ENCODE measurements at regions not wholly inside any gene's neighbourhood (a gene's known extent, or its start where the extent isn't known, plus 50 kb on each side); places are given as distances from the start of the nearest gene placed in this dataset.

DNA sequence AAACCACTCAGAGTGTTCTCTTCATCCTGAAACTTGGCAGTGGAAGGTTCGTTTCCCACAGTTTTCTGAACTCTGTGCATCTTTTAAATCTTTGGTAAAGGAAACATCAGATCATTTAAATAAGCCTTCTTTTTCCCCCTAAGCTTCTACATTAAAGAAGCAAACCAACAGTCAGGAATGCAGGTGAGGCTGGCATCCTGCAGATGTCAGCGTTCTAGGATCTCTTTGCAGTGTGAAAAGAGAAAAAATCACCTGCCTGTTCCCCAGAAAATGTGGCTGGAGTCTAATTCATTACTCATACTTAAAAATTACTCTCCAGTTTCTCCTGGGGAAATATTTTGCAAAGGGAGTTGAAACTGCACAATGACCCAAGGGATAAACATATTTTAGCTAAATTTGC, 64.5 kb upstream of the ZCCHC2 start:
- TF ChIP-seq, protein P1, sequence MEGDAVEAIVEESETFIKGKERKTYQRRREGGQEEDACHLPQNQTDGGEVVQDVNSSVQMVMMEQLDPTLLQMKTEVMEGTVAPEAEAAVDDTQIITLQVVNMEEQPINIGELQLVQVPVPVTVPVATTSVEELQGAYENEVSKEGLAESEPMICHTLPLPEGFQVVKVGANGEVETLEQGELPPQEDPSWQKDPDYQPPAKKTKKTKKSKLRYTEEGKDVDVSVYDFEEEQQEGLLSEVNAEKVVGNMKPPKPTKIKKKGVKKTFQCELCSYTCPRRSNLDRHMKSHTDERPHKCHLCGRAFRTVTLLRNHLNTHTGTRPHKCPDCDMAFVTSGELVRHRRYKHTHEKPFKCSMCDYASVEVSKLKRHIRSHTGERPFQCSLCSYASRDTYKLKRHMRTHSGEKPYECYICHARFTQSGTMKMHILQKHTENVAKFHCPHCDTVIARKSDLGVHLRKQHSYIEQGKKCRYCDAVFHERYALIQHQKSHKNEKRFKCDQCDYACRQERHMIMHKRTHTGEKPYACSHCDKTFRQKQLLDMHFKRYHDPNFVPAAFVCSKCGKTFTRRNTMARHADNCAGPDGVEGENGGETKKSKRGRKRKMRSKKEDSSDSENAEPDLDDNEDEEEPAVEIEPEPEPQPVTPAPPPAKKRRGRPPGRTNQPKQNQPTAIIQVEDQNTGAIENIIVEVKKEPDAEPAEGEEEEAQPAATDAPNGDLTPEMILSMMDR (IDR thresholded peaks at IDR 0.05), result no peak
- TF ChIP-seq POLR2A (IDR thresholded peaks at IDR 0.05), result no peak
